OCI-LY7 (cell line): ENCODE measurements at regions not wholly inside any gene's neighbourhood (a gene's known extent, or its start where the extent isn't known, plus 50 kb on each side); places are given as distances from the start of the nearest gene placed in this dataset.

ENCODE experiments used
- BruUV-seq: library from RNA; stranded (reverse); fragments of 400-500 nt; replicated peaks from 2 replicates; lab custom pipeline; 2021; lab: Mats Ljungman, UMichigan
- CTCF ChIA-PET: fragments of 300-600 bp; sonication (Branson Sonifier 250); formaldehyde crosslinking; loops from one replicate; lab custom pipeline; 2022; ENCODE audit warnings: antibody characterized with exemption; ENCODE audit not compliant: unreplicated experiment; lab: Charles Lee
- POLR2A ChIA-PET: fragments of 300-600 bp; sonication (Branson Sonifier 250); formaldehyde crosslinking; loops from one replicate; lab custom pipeline; 2022; ENCODE audit warnings: antibody characterized with exemption; lab: Charles Lee
- DNase-seq: peaks from one replicate; pipeline ENCODE4 v3.0.0-alpha.2; 2015; ENCODE audit warnings: low spot score
- H2AFZ ChIP-seq: fragments of 200-600 bp; sonication (generic), shearing (Covaris generic); 2 replicates; pipeline ENCODE4 v1.6.1; 2014; ENCODE audit warnings: mild to moderate bottlenecking, antibody characterized with exemption, low read length, moderate library complexity
- H3K27ac ChIP-seq: fragments of 200-600 bp; sonication (generic); 2 replicates; pipeline ENCODE4 v1.5.1; 2014; ENCODE audit warnings: mixed run types, low read depth, mild to moderate bottlenecking, moderate library complexity, low read length, inconsistent platforms; ENCODE audit not compliant: poor library complexity, severe bottlenecking
- H3K36me3 ChIP-seq: fragments of 200-600 bp; sonication (generic); 2 replicates; pipeline ENCODE4 v1.6.1; 2014; ENCODE audit warnings: mild to moderate bottlenecking, antibody characterized with exemption, low read length, moderate library complexity, mixed read lengths; ENCODE audit not compliant: insufficient read depth
- H3K4me1 ChIP-seq: fragments of 200-600 bp; sonication (generic); 2 replicates; pipeline ENCODE4 v1.5.1; 2014; ENCODE audit warnings: mild to moderate bottlenecking, low read length; ENCODE audit not compliant: insufficient read depth, poor library complexity, severe bottlenecking
- H3K4me2 ChIP-seq: fragments of 200-600 bp; sonication (generic); 2 replicates; pipeline ENCODE4 v1.6.1; 2014; ENCODE audit warnings: mild to moderate bottlenecking, low read length
- H3K4me3 ChIP-seq: fragments of 200-600 bp; sonication (generic); 2 replicates; pipeline ENCODE4 v1.5.1; 2014; ENCODE audit warnings: mild to moderate bottlenecking, low read depth, low read length; ENCODE audit not compliant: poor library complexity, severe bottlenecking
- H3K79me2 ChIP-seq: fragments of 200-600 bp; sonication (generic); 2 replicates; pipeline ENCODE4 v1.6.1; 2016; ENCODE audit warnings: low read depth, mild to moderate bottlenecking, low read length, moderate library complexity, mixed read lengths; ENCODE audit not compliant: insufficient read depth
- H3K9me2 ChIP-seq: fragments of 200-600 bp; sonication (generic); 2 replicates; pipeline ENCODE4 v1.6.1; 2016; ENCODE audit warnings: mild to moderate bottlenecking, low read length, mixed read lengths; ENCODE audit not compliant: insufficient read depth
- H3K9me3 ChIP-seq: fragments of 200-600 bp; sonication (generic); 2 replicates; pipeline ENCODE4 v1.6.1; 2014; ENCODE audit warnings: mild to moderate bottlenecking, mixed run types, low read length, mixed read lengths
- H4K20me1 ChIP-seq: fragments of 200-600 bp; sonication (generic); 2 replicates; pipeline ENCODE4 v1.6.1; 2014; ENCODE audit warnings: mild to moderate bottlenecking, antibody characterized with exemption, low read length, moderate library complexity, mixed read lengths; ENCODE audit not compliant: insufficient read depth
- EZH2phosphoT487 ChIP-seq: fragments of 200-600 bp; sonication (generic); IDR thresholded peaks from 2 replicates; pipeline ENCODE4 v1.6.1; 2018; ENCODE audit warnings: low read depth, borderline replicate concordance, mild to moderate bottlenecking, mixed run types, antibody characterized with exemption, low read length, moderate library complexity, mixed read lengths
- intact Hi-C: fragments of 100-400 bp; cut with micrococcal nuclease; formaldehyde crosslinking; loops from one replicate; pipeline ENCODE4 v1.10.0; 2022; ENCODE audit not compliant: unreplicated experiment
- TF ChIP-seq, protein P1 (sequence below): fragments of 200-600 bp; sonication (generic); conservative IDR thresholded peaks from 2 replicates; pipeline ENCODE4 v1.5.1; 2014; ENCODE audit warnings: mild to moderate bottlenecking, antibody characterized with exemption, low read length, moderate library complexity, mixed read lengths

DNA sequence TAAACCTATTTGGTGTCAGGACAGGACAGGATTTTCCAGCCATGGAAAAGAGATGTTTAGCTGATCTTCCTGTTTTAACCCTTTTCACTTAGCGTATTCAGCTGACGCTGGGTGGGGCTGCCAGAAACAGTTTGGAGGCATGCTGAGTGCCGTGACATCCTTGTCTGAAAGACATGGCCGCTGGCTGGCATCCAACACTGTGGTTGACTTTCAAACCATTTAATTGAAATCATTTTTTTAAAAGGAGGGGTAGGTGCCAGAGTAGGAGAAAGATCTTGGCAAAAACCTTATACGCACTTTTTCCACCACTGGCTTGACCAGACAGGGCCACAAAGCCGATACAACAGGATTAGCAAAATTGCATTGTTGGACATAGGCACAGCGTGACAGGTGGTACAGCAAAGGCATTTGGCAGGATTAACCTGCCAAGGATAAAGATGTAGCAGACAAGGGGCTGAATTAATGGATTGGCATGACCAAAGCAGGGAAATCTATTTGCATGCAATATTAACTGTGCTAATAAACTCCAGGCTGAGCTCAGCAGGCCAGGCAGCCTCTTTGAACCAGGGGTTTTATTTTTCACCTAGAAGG is 131.8 kb upstream of the TOPAZ1 start:
- no peak overlapping the region for H3K4me3 ChIP-seq
- ChIA-PET POLR2A (no interaction called here), CTCF (no interaction called here)
- intact Hi-C loops = loop anchor here (10.0 kb wide), 1 partner anchor 235 kb away; no protein-coding TSS in a partner anchor
- peaks cover 13% of the 10 kb centered on the region; the same call in 1 of the 2 replicates for H3K36me3 ChIP-seq
- peaks cover 9% of the 10 kb centered on the region for H3K4me1 ChIP-seq
- H3K4me2 ChIP-seq = no peak overlapping the region
- H3K27ac ChIP-seq = no peak overlapping the region
- DNase-seq = no peak
- no peaks in the 10 kb centered on the region for H4K20me1 ChIP-seq
- H2AFZ ChIP-seq = no peak overlapping the region
- TF ChIP-seq, protein P1, sequence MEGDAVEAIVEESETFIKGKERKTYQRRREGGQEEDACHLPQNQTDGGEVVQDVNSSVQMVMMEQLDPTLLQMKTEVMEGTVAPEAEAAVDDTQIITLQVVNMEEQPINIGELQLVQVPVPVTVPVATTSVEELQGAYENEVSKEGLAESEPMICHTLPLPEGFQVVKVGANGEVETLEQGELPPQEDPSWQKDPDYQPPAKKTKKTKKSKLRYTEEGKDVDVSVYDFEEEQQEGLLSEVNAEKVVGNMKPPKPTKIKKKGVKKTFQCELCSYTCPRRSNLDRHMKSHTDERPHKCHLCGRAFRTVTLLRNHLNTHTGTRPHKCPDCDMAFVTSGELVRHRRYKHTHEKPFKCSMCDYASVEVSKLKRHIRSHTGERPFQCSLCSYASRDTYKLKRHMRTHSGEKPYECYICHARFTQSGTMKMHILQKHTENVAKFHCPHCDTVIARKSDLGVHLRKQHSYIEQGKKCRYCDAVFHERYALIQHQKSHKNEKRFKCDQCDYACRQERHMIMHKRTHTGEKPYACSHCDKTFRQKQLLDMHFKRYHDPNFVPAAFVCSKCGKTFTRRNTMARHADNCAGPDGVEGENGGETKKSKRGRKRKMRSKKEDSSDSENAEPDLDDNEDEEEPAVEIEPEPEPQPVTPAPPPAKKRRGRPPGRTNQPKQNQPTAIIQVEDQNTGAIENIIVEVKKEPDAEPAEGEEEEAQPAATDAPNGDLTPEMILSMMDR = no peak
- no peak for TF ChIP-seq EZH2phosphoT487
- H3K9me3 ChIP-seq = no peaks in the 10 kb centered on the region
- H3K79me2 ChIP-seq = no peaks in the 10 kb centered on the region
- H3K9me2 ChIP-seq = no peaks in the 10 kb centered on the region
- no TSS peak for BruUV-seq

DNA sequence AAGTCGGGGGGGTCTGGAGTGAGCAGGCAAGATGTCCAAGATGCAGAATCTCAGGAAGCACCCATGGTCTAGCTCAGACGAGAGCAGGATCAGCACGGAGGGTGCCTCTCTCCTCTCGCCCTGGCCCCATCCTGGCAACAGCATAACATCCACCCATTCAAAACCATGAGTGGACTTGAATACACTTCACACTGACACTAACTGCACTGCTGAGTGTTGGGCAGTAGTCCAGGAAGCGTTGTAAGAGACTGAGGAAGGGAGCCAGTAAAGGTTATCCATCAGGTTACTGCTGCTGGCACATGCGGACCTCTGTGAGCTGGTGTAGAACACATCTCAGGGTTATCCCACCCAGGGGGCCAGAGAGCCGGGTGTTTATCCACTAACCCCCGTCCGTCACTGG is 131.0 kb upstream of the TOPAZ1 start:
- POLR2A ChIA-PET = no interaction called here
- BruUV-seq = no TSS peak
- H3K79me2 ChIP-seq = no peaks in the 10 kb centered on the region
- no peaks in the 10 kb centered on the region for H3K9me3 ChIP-seq
- no peak overlapping the region for H3K27ac ChIP-seq
- peaks cover 2% of the 10 kb centered on the region for H3K4me1 ChIP-seq
- H4K20me1 ChIP-seq = no peaks in the 10 kb centered on the region
- no peak for DNase-seq
- no peak overlapping the region for H3K4me2 ChIP-seq
- H3K4me3 ChIP-seq = no peak overlapping the region
- no peak for TF ChIP-seq EZH2phosphoT487
- TF ChIP-seq, protein P1 = no peak
- peaks cover 13% of the 10 kb centered on the region; the same call in 1 of the 2 replicates for H3K36me3 ChIP-seq
- intact Hi-C loops = loop anchor here (10.0 kb wide), 1 partner anchor 236 kb away; no protein-coding TSS in a partner anchor
- CTCF ChIA-PET = no interaction called here
- no peak overlapping the region for H2AFZ ChIP-seq
- H3K9me2 ChIP-seq = no peaks in the 10 kb centered on the region

DNA sequence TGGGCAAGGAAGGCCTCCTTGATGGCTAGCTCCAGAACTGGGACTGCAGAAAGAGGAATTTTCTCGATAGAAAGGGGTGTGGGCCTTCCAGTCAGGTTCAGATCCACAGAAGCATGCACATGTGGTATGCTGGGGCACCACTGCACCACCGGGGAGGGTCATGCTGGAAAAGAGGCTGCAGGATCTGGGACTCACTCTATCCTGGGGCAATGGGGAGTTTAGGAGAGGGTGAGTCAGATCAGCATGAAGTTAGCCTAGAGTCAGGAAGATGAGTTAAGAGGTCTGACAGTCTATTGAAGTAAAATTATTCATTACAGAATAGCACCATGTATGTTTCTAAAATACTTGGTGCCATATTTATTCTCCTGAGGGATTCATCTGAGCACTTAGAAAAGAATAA is 130.2 kb upstream of the TOPAZ1 start:
- POLR2A ChIA-PET = no interaction called here
- DNase-seq = no peak
- Histone ChIP-seq H3K4me2 (no peak overlapping the region), H3K9me2 (no peaks in the 10 kb centered on the region), H4K20me1 (no peaks in the 10 kb centered on the region), H3K4me3 (no peak overlapping the region), H3K9me3 (no peaks in the 10 kb centered on the region), H3K4me1 (no peaks in the 10 kb centered on the region), H3K36me3 (peaks cover 13% of the 10 kb centered on the region; the same call in 1 of the 2 replicates), H2AFZ (no peak overlapping the region), H3K27ac (no peak overlapping the region), H3K79me2 (no peaks in the 10 kb centered on the region)
- TF ChIP-seq, protein P1 = no peak
- no peak for TF ChIP-seq EZH2phosphoT487
- intact Hi-C loops = loop anchor here (10.0 kb wide), 1 partner anchor 237 kb away; no protein-coding TSS in a partner anchor
- no TSS peak for BruUV-seq
- CTCF ChIA-PET = no interaction called here
